Panc1 (cell line): ENCODE measurements at regions not wholly inside any gene's neighbourhood (a gene's known extent, or its start where the extent isn't known, plus 50 kb on each side); places are given as distances from the start of the nearest gene placed in this dataset.

Experiments used
- ATAC-seq: fragments of 200-7000 bp; cut with Tn5 transposase; 2 replicates; pipeline ENCODE4 v1.9.1; 2020; ENCODE audit warnings: mild to moderate bottlenecking, moderate library complexity
- BruUV-seq: library from RNA; stranded (reverse); fragments of 400-500 nt; replicated peaks from 2 replicates; lab custom pipeline; 2021; lab: Mats Ljungman, UMichigan
- CTCF ChIA-PET: fragments of 300-600 bp; sonication (Branson Sonifier 250); formaldehyde crosslinking; loops from one replicate; lab custom pipeline; 2022; ENCODE audit warnings: antibody characterized with exemption; lab: Charles Lee
- POLR2A ChIA-PET: fragments of 300-600 bp; sonication (Branson Sonifier 250); formaldehyde crosslinking; loops from one replicate; lab custom pipeline; 2022; ENCODE audit warnings: antibody characterized with exemption; lab: Charles Lee
- DNase-seq: peaks from one replicate; pipeline ENCODE4 v3.0.0-alpha.2; 2010; ENCODE audit warnings: low read depth, low spot score
- H3K27ac ChIP-seq: 2 replicates; pipeline ENCODE4 v1.5.1; 2011; ENCODE audit warnings: mild to moderate bottlenecking, low read length, inconsistent platforms
- H3K27me3 ChIP-seq: fragments of 200-500 bp; sonication (Bioruptor generic); 2 replicates; pipeline ENCODE4 v1.6.0; 2014; ENCODE audit warnings: low read length, inconsistent platforms; ENCODE audit not compliant: control insufficient read depth, insufficient read depth
- H3K36me3 ChIP-seq: fragments of 200-500 bp; sonication (Bioruptor generic); 2 replicates; pipeline ENCODE4 v1.5.1; 2014; ENCODE audit warnings: inconsistent platforms, mild to moderate bottlenecking, low read length, moderate library complexity; ENCODE audit not compliant: control insufficient read depth, insufficient read depth
- H3K4me1 ChIP-seq: 2 replicates; pipeline ENCODE4 v1.5.1; 2011; ENCODE audit warnings: inconsistent platforms, mild to moderate bottlenecking, low read length, moderate library complexity; ENCODE audit not compliant: control insufficient read depth, insufficient read depth
- H3K4me3 ChIP-seq, 2 experiments: 2 replicates each; pipeline ENCODE4 v1.5.1; 2011 to 2012; ENCODE audit warnings: low read depth in 2 of 2, low read length in 2 of 2, mild to moderate bottlenecking in 2 of 2, inconsistent platforms in 1 of 2, moderate library complexity in 1 of 2
- H3K9me3 ChIP-seq: fragments of 200-500 bp; sonication (Bioruptor generic); 2 replicates; pipeline ENCODE4 v1.5.1; 2014; ENCODE audit warnings: low read depth, mild to moderate bottlenecking, inconsistent platforms, low read length, moderate library complexity; ENCODE audit not compliant: control insufficient read depth, insufficient read depth
- CTCF ChIP-seq: fragments of 450-650 bp; IDR thresholded peaks from 2 replicates; pipeline ENCODE4 v1.5.1; 2017; ENCODE audit warnings: mild to moderate bottlenecking
- POLR2AphosphoS5 ChIP-seq: IDR thresholded peaks from 2 replicates; pipeline ENCODE4 v1.6.1; 2012; ENCODE audit warnings: mild to moderate bottlenecking, low read depth, low read length, moderate library complexity
- REST ChIP-seq, 2 experiments: IDR thresholded peaks; 2 replicates each; pipeline ENCODE4 v1.6.1; 2011 to 2012; ENCODE audit warnings: low read depth in 2 of 2, control low read depth in 1 of 2, low read length in 1 of 2, mild to moderate bottlenecking in 1 of 2, moderate library complexity in 1 of 2; ENCODE audit not compliant: insufficient read depth in 1 of 2
- SIN3A ChIP-seq: IDR thresholded peaks from 2 replicates; pipeline ENCODE4 v1.6.1; 2012; ENCODE audit warnings: low read depth, mild to moderate bottlenecking, low read length, moderate library complexity, borderline replicate concordance; ENCODE audit not compliant: insufficient read depth
- TCF7L2 ChIP-seq: IDR thresholded peaks from 2 replicates; pipeline ENCODE4 v1.6.1; 2011; ENCODE audit warnings: mild to moderate bottlenecking, low read depth, low read length, inconsistent platforms
- in situ Hi-C: cut with HindIII; loops from 2 replicates; pipeline ENCODE4 v1.10.0; 2016; ENCODE audit warnings: low sequenced_read_pairs, low pct_unique_long_range_greater_than_20kb
- intact Hi-C: fragments of 100-400 bp; cut with micrococcal nuclease; formaldehyde crosslinking; loops from one replicate; pipeline ENCODE4 v1.10.0; 2022; ENCODE audit not compliant: unreplicated experiment

- no peak overlapping the region for H3K4me3 ChIP-seq
- DNase-seq (no peak), ATAC-seq (no peak)
- H3K27ac ChIP-seq: no peak overlapping the region
- no TSS peak for BruUV-seq
- intact Hi-C loops: no loop called here
- no peaks in the 10 kb centered on the region for H3K36me3 ChIP-seq
- TF ChIP-seq CTCF: no peak
- TF ChIP-seq SIN3A: no peak
- no peak for TF ChIP-seq TCF7L2
- TF ChIP-seq POLR2AphosphoS5: no peak
- TF ChIP-seq REST (IDR thresholded peaks at IDR 0.05; ENCODE audit: insufficient read depth in 1 of 2, low read depth in 2 of 2, low read length in 1 of 2): no peak
- peaks cover 13% of the 10 kb centered on the region for H3K27me3 ChIP-seq
- POLR2A ChIA-PET: no interaction called here
- H3K9me3 ChIP-seq: no peaks in the 10 kb centered on the region
- H3K4me1 ChIP-seq: no peaks in the 10 kb centered on the region
- CTCF ChIA-PET: no interaction called here
- in situ Hi-C loops: no loop called here
Observed at GRCh38 chr10:120783867-120784266, 67.3 kb upstream of the WDR11 start.

- Histone ChIP-seq H3K27me3 (0 out of 2 replicates have a peak, but pooled peaks cover 5% of the 10 kb centered on the region), H3K4me1 (no peaks in the 10 kb centered on the region), H3K27ac (no peak overlapping the region), H3K4me3 (no peak overlapping the region), H3K36me3 (no peaks in the 10 kb centered on the region), H3K9me3 (no peaks in the 10 kb centered on the region)
- no peak for DNase-seq
- no peak for ATAC-seq
- in situ Hi-C loops (no loop called here), intact Hi-C loops (no loop called here)
- BruUV-seq: no TSS peak
- TF ChIP-seq REST (IDR thresholded peaks at IDR 0.05; ENCODE audit: insufficient read depth in 1 of 2, low read depth in 2 of 2, low read length in 1 of 2): no peak
- no peak for TF ChIP-seq CTCF
- TF ChIP-seq POLR2AphosphoS5: no peak
- no peak for TF ChIP-seq TCF7L2
- no peak for TF ChIP-seq SIN3A
- ChIA-PET POLR2A (no interaction called here), CTCF (no interaction called here)
Observed at GRCh38 chr10:120788771-120789170, 62.4 kb upstream of the WDR11 start.
